ENCODE measurements at regions not wholly inside any gene's neighbourhood (a gene's known extent, or its start where the extent isn't known, plus 50 kb on each side); places are given as distances from the start of the nearest gene placed in this dataset.

- TF ChIP-seq CTCF (IDR thresholded peaks at IDR 0.05; ENCODE audit: low read depth, low read length): no peak
- no peak for DNase-seq (ENCODE audit: low read depth)
- H3K4me3 ChIP-seq (ENCODE audit: low read depth, low read length): no peak overlapping the region
These were observed 897.2 kb upstream of the ARPP21 start for GRCh38 chr3:34742151-34742550.

DNA sequence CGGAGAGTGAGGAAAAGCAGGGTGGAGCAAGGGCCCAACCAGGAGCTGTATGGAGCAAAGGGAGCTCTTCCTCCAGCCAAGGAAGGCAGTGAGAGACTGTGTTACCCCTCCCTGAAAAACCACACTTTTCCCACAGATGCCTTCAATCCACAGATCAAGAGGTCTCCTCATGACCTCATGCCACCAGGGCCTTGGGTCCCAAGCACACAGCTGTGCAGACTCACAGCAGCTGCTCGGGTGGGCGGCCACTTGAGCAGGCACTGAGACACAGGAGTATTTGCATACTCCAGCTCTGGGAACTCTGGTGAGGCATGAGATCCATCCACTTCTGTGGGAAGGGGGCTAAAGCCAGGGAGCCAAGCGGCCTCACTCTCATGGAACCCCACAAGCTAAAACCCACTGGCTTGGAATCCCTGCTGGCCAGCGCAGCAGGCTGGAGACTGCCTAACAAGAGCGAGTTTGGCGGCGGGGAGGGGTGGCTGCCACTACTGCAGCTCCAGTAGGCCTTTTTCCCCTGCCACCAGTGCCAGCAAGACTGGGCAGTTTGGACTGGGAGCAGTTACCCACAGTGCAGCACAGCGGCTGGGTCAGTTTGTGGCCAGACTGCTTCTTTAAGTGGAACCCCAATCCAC, 880.6 kb upstream of the ARPP21 start:
- H3K4me3 ChIP-seq (ENCODE audit: low read depth, low read length): no peak overlapping the region
- no peak for TF ChIP-seq CTCF (IDR thresholded peaks at IDR 0.05; ENCODE audit: low read depth, low read length)
- TF ChIP-seq MAX (IDR thresholded peaks at IDR 0.05; ENCODE audit: low read depth, low read length): no peak
- no peak for TF ChIP-seq POLR2A (IDR thresholded peaks at IDR 0.05; ENCODE audit: extremely low read depth, insufficient read length)
- TF ChIP-seq MYC (IDR thresholded peaks at IDR 0.05; ENCODE audit: low read depth, low read length): no peak
- DNase-seq (ENCODE audit: low read depth): no peak

DNA sequence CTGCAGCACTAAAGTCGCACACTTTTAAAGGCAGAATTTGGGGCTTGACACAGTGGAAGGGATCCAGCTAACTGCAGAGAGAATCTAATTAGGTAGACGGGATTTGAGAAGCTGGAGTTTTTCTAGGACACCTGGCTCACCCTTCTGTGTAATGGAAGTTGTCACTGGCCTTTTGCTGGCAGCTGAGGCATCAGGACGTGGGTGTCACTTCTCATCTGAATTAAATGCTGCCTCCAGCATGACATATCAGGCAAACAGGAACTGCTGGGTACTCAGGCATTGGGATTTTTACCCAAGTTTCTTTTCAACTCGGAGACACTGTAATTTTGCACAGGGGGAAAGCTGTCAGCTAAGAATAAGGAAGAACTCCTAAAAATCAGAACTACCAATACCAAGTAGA, 861.9 kb upstream of the ARPP21 start:
- DNase-seq (ENCODE audit: low read depth): no peak
- TF ChIP-seq MAX (IDR thresholded peaks at IDR 0.05; ENCODE audit: low read depth, low read length): no peak
- no peak for TF ChIP-seq MYC (IDR thresholded peaks at IDR 0.05; ENCODE audit: low read depth, low read length)
- no peak for TF ChIP-seq CTCF (IDR thresholded peaks at IDR 0.05; ENCODE audit: low read depth, low read length)
- no peak overlapping the region for H3K4me3 ChIP-seq (ENCODE audit: low read depth, low read length)

DNA sequence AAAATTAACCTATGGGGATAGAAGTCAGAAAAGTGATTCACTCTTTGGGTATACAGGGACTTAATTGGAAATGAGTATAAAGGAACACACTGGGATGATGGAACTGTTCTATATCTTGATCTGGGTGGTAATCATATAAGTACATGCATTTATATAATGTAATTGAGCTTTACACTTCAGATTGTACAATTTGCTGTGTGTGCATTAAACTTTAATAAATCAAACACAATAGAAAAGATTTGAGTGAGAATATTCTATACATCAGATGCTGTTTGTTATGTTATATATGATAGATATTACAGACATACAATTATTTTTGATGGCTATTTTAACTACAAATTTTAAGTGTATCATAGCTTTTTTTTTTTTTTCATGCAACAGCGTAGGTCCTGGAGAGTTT, 860.2 kb upstream of the ARPP21 start:
- no peak for DNase-seq (ENCODE audit: low read depth)
- H3K4me3 ChIP-seq (ENCODE audit: low read depth, low read length): no peak overlapping the region
- TF ChIP-seq MYC (IDR thresholded peaks at IDR 0.05; ENCODE audit: low read depth, low read length) (no peak), POLR2A (IDR thresholded peaks at IDR 0.05; ENCODE audit: extremely low read depth, insufficient read length) (no peak), CTCF (IDR thresholded peaks at IDR 0.05; ENCODE audit: low read depth, low read length) (no peak), MAX (IDR thresholded peaks at IDR 0.05; ENCODE audit: low read depth, low read length) (no peak)

- DNase-seq (ENCODE audit: low read depth): no peak
- TF ChIP-seq MYC (IDR thresholded peaks at IDR 0.05; ENCODE audit: low read depth, low read length): no peak
- no peak for TF ChIP-seq POLR2A (IDR thresholded peaks at IDR 0.05; ENCODE audit: extremely low read depth, insufficient read length)
- no peak for TF ChIP-seq CTCF (IDR thresholded peaks at IDR 0.05; ENCODE audit: low read depth, low read length)
- TF ChIP-seq MAX (IDR thresholded peaks at IDR 0.05; ENCODE audit: low read depth, low read length): no peak
- no peak overlapping the region for H3K4me3 ChIP-seq (ENCODE audit: low read depth, low read length)
These were observed 859.0 kb upstream of the ARPP21 start for GRCh38 chr3:34780294-34780693.

DNA sequence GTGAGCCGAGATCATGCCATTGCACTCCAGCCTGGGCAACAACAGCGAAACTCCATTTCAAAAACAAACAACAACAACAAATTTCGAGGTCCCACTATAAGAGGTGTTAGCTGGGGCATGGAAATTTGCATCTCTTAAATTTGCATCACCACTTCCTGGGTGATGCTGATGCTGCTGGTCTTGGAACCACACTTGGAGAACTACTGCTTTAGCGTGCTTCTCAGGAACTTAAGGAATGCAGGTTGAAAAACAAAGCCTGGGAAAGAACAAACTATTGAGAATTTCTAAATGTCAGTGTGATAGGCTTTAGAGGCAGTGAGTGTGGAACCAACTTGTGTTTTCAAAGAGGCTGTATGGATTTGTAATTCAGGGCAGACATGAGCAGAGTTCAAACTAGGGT, 858.4 kb upstream of the ARPP21 start:
- H3K4me3 ChIP-seq (ENCODE audit: low read depth, low read length): no peak overlapping the region
- DNase-seq (ENCODE audit: low read depth): no peak
- TF ChIP-seq CTCF (IDR thresholded peaks at IDR 0.05; ENCODE audit: low read depth, low read length) (no peak), MYC (IDR thresholded peaks at IDR 0.05; ENCODE audit: low read depth, low read length) (no peak), POLR2A (IDR thresholded peaks at IDR 0.05; ENCODE audit: extremely low read depth, insufficient read length) (no peak), MAX (IDR thresholded peaks at IDR 0.05; ENCODE audit: low read depth, low read length) (no peak)
